K562 (cell line): ENCODE measurements at regions not wholly inside any gene's neighbourhood (a gene's known extent, or its start where the extent isn't known, plus 50 kb on each side); places are given as distances from the start of the nearest gene placed in this dataset.

Experiments used
- ATAC-seq: fragments of 200-7000 bp; cut with Tn5 transposase; 3 replicates; pipeline ENCODE4 v1.9.1; 2020; ENCODE audit warnings: moderate library complexity
- BruUV-seq: library from RNA; stranded (reverse); fragments of 400-500 nt; replicated peaks from 2 replicates; lab custom pipeline; 2021; lab: Mats Ljungman, UMichigan
- CTCF ChIA-PET: fragments of 300-600 bp; formaldehyde crosslinking; extraction: SDS; loops from one replicate; lab custom pipeline; 2021; ENCODE audit warnings: low intra/inter-chr PET ratio; lab: Yijun Ruan, JAX
- POLR2A ChIA-PET: fragments of 300-600, 350-650 bp; sonication (Branson Sonifier 250); formaldehyde crosslinking; extraction: SDS; loops from one replicate; lab custom pipeline; 2021; ENCODE audit warnings: antibody characterized with exemption, inconsistent platforms; lab: Yijun Ruan, JAX
- DNase-seq, 4 experiments: peaks; one replicate each; pipeline versions ENCODE4 v3.0.0 to v3.0.0-alpha.2; 2011 to 2018; ENCODE audit warnings: low spot score in 3 of 4, mixed read lengths in 3 of 4; ENCODE audit errors: extremely low read depth in 1 of 4
- FAIRE-seq: peaks from 2 replicates; lab custom pipeline; 2011; peaks lifted over from hg19 to GRCh38; lab: Jason Lieb, UNC
- H2AFZ ChIP-seq: 2 replicates; pipeline ENCODE4 v1.6.0; 2011; ENCODE audit warnings: low read depth, low read length, control low read depth, inconsistent platforms
- H3K27ac ChIP-seq: fragments of 200-600 bp; 3 replicates; pipeline ENCODE4 v1.8.0; 2011; ENCODE audit warnings: low read depth, mild to moderate bottlenecking, control low read depth, inconsistent platforms, low read length, moderate library complexity, mixed read lengths; ENCODE audit errors: extremely low read depth
- H3K27me3 ChIP-seq, 2 experiments: fragments of 300-600 bp in 1 of 2; 2 replicates in 1 of 2; 3 replicates in 1 of 2; pipeline versions ENCODE4 v1.6.0 to v1.8.0; 2011; ENCODE audit warnings: inconsistent platforms in 2 of 2, low read length in 2 of 2, mild to moderate bottlenecking in 1 of 2, mixed read lengths in 1 of 2, moderate library complexity in 1 of 2; ENCODE audit not compliant: control insufficient read depth in 2 of 2, insufficient read depth in 2 of 2
- H3K36me3 ChIP-seq: fragments of 300-600 bp; 3 replicates; pipeline ENCODE4 v1.8.0; 2011; ENCODE audit warnings: mild to moderate bottlenecking, low read length, inconsistent platforms; ENCODE audit not compliant: control insufficient read depth, insufficient read depth
- H3K4me1 ChIP-seq, 2 experiments: fragments of 200-600 bp in 1 of 2; replicated peaks in 1 of 2; 2 replicates in 1 of 2; 3 replicates in 1 of 2; pipeline versions ENCODE4 v1.5.1 to v1.8.0; 2011; ENCODE audit warnings: inconsistent platforms in 2 of 2, low read length in 2 of 2, mild to moderate bottlenecking in 1 of 2, mixed read lengths in 1 of 2, moderate library complexity in 1 of 2; ENCODE audit not compliant: control insufficient read depth in 2 of 2, insufficient read depth in 2 of 2
- H3K4me2 ChIP-seq: 2 replicates; pipeline ENCODE4 v1.6.1; 2011; ENCODE audit warnings: low read length, control low read depth, inconsistent platforms, mixed read lengths; ENCODE audit not compliant: insufficient read depth
- H3K4me3 ChIP-seq: fragments of 200-600 bp; sonication (generic), shearing (Covaris generic); 2 replicates; pipeline ENCODE4 v1.5.1; 2016; ENCODE audit warnings: control low read depth, inconsistent platforms
- H3K79me2 ChIP-seq: fragments of 200-600 bp; 3 replicates; pipeline ENCODE4 v1.8.0; 2011; ENCODE audit warnings: low read length, inconsistent platforms; ENCODE audit not compliant: control insufficient read depth, insufficient read depth
- H3K9ac ChIP-seq, 2 experiments: 2 replicates each; pipeline versions ENCODE4 v1.6.0 to v1.6.1; 2011; ENCODE audit warnings: low read depth in 2 of 2, low read length in 2 of 2, control low read depth in 1 of 2, inconsistent platforms in 1 of 2, mild to moderate bottlenecking in 1 of 2, mixed read lengths in 1 of 2; ENCODE audit not compliant: insufficient read depth in 1 of 2
- H3K9me1 ChIP-seq: one replicate; pipeline ENCODE4 v1.6.0; 2011; ENCODE audit warnings: inconsistent platforms, mild to moderate bottlenecking, low read length, moderate library complexity; ENCODE audit not compliant: control insufficient read depth, insufficient read depth
- H3K9me3 ChIP-seq: replicated peaks from 2 replicates; pipeline ENCODE4 v1.5.1; 2011; ENCODE audit warnings: low read depth, low read length, inconsistent platforms; ENCODE audit not compliant: control insufficient read depth, insufficient read depth
- H4K20me1 ChIP-seq: replicated peaks from 2 replicates; pipeline ENCODE4 v1.6.1; 2011; ENCODE audit warnings: low read length, inconsistent platforms, mixed read lengths; ENCODE audit not compliant: control insufficient read depth, insufficient read depth
- EZH2 ChIP-seq: IDR thresholded peaks from 2 replicates; pipeline ENCODE4 v1.6.1; 2012; ENCODE audit warnings: low read depth, mild to moderate bottlenecking, inconsistent platforms, low read length, borderline replicate concordance
- POLR2AphosphoS5 ChIP-seq: IDR thresholded peaks from 2 replicates; pipeline ENCODE4 v1.6.1; 2011; ENCODE audit warnings: mild to moderate bottlenecking, low read depth, low read length, moderate library complexity; ENCODE audit not compliant: control insufficient read depth, insufficient read depth
- XRCC3 ChIP-seq: fragments of 450-650 bp; IDR thresholded peaks from 2 replicates; pipeline ENCODE4 v1.6.1; 2017; ENCODE audit warnings: mild to moderate bottlenecking, moderate library complexity
- ZFP30 ChIP-seq: fragments of 250-450 bp; sonication (Bioruptor Pico); IDR thresholded peaks from 2 replicates; pipeline ENCODE4 v1.8.0; 2022; ENCODE audit warnings: moderate library complexity, mild to moderate bottlenecking, inconsistent platforms, borderline replicate concordance
- ZNF764 ChIP-seq: fragments of 250-450 bp; sonication (Bioruptor Pico); IDR thresholded peaks from 2 replicates; pipeline ENCODE4 v1.4.0; 2020; ENCODE audit warnings: low read depth, mild to moderate bottlenecking, moderate library complexity
- WGBS: fragments of 100-300 bp; shearing (Covaris generic); methylation state at CpG from one replicate; pipeline ENCODE4 v1.1.6; 2016; ENCODE audit warnings: low coverage, mixed read lengths; ENCODE audit not compliant: insufficient coverage; ENCODE audit errors: missing lambda C conversion rate; 5-methylcytosine and 5-hydroxymethylcytosine counted together
- in situ Hi-C: fragments of 300-500 bp; cut with MboI; formaldehyde crosslinking; loops from 4 replicates; pipeline ENCODE4 v1.15.0; 2018; ENCODE audit warnings: inconsistent platforms, mixed read lengths
- intact Hi-C: fragments of 100-400 bp; cut with micrococcal nuclease; formaldehyde crosslinking; loops from 2 replicates; pipeline ENCODE4 v1.14.2; 2022
- TF ChIP-seq, protein P1 (sequence below), 2 experiments: fragments of 450-650 bp in 1 of 2; sonication (generic) in 1 of 2; formaldehyde crosslinking in 1 of 2; IDR thresholded peaks; 2 replicates each; pipeline versions ENCODE4 v1.7.1 to v1.9.0; 2016 to 2022; ENCODE audit warnings: inconsistent platforms in 1 of 2, mild to moderate bottlenecking in 1 of 2, missing genetic modification reagents in 1 of 2
- TF ChIP-seq, protein P2 (sequence below): fragments of 250-450 bp; sonication (Bioruptor Pico); IDR thresholded peaks from 2 replicates; pipeline ENCODE4 v1.9.0; 2021; ENCODE audit warnings: mild to moderate bottlenecking, inconsistent platforms

DNA sequence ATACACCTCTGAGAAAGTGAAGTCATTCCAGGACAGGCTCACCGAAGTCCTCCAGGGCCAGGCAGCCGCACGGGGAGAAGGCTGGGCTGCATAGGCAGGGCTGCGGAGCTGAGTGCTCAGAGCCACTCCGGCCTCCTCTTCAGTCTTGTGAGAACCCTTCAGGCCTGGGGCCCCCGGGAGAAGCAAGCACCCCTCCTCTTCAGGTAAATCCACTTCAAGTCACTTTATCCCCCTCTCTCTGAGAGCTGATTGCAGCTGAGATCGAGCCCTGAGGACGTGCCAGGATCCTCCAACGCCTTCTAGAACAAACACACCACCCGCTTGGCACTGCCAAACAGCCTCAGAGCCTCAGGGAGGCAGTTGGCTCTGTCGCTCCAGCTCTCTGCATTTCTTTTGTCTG, 1526.3 kb downstream of the BRD1 start:
- no peaks in the 10 kb centered on the region for H3K9me1 ChIP-seq
- no peak overlapping the region for H3K4me2 ChIP-seq
- no peak overlapping the region for H3K27ac ChIP-seq
- no peaks in the 10 kb centered on the region for H3K9me3 ChIP-seq
- H3K27me3 ChIP-seq, result peaks cover 0 to 5% of the 10 kb centered on the region in 2 experiments; a peak in 1 of 5 replicates
- POLR2A ChIA-PET, result no interaction called here
- BruUV-seq, result no TSS peak
- no peak overlapping the region for H3K4me3 ChIP-seq
- H4K20me1 ChIP-seq, result no peaks in the 10 kb centered on the region
- no peaks in the 10 kb centered on the region for H3K4me1 ChIP-seq
- H3K79me2 ChIP-seq, result no peaks in the 10 kb centered on the region
- FAIRE-seq, result no peak
- intact Hi-C loops (no loop called here), in situ Hi-C loops (no loop called here)
- no peak for DNase-seq
- no peak for ATAC-seq
- CTCF ChIA-PET, result no interaction called here
- no peaks in the 10 kb centered on the region for H3K36me3 ChIP-seq
- H3K9ac ChIP-seq, result no peak overlapping the region
- WGBS, result 0% methylated on average over 7 of the region's 11 CpGs
- H2AFZ ChIP-seq, result no peak overlapping the region
- no peak for TF ChIP-seq ZFP30 (CRISPR knock-in tag)
- TF ChIP-seq, protein P1, sequence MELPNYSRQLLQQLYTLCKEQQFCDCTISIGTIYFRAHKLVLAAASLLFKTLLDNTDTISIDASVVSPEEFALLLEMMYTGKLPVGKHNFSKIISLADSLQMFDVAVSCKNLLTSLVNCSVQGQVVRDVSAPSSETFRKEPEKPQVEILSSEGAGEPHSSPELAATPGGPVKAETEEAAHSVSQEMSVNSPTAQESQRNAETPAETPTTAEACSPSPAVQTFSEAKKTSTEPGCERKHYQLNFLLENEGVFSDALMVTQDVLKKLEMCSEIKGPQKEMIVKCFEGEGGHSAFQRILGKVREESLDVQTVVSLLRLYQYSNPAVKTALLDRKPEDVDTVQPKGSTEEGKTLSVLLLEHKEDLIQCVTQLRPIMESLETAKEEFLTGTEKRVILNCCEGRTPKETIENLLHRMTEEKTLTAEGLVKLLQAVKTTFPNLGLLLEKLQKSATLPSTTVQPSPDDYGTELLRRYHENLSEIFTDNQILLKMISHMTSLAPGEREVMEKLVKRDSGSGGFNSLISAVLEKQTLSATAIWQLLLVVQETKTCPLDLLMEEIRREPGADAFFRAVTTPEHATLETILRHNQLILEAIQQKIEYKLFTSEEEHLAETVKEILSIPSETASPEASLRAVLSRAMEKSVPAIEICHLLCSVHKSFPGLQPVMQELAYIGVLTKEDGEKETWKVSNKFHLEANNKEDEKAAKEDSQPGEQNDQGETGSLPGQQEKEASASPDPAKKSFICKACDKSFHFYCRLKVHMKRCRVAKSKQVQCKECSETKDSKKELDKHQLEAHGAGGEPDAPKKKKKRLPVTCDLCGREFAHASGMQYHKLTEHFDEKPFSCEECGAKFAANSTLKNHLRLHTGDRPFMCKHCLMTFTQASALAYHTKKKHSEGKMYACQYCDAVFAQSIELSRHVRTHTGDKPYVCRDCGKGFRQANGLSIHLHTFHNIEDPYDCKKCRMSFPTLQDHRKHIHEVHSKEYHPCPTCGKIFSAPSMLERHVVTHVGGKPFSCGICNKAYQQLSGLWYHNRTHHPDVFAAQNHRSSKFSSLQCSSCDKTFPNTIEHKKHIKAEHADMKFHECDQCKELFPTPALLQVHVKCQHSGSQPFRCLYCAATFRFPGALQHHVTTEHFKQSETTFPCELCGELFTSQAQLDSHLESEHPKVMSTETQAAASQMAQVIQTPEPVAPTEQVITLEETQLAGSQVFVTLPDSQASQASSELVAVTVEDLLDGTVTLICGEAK (IDR thresholded peaks at IDR 0.05), result no peak
- TF ChIP-seq, protein P1 (CRISPR knock-in tag; IDR thresholded peaks at IDR 0.05), result no peak
- TF ChIP-seq ZNF764, result no peak
- no peak for TF ChIP-seq EZH2
- no peak for TF ChIP-seq POLR2AphosphoS5
- TF ChIP-seq, protein P2, sequence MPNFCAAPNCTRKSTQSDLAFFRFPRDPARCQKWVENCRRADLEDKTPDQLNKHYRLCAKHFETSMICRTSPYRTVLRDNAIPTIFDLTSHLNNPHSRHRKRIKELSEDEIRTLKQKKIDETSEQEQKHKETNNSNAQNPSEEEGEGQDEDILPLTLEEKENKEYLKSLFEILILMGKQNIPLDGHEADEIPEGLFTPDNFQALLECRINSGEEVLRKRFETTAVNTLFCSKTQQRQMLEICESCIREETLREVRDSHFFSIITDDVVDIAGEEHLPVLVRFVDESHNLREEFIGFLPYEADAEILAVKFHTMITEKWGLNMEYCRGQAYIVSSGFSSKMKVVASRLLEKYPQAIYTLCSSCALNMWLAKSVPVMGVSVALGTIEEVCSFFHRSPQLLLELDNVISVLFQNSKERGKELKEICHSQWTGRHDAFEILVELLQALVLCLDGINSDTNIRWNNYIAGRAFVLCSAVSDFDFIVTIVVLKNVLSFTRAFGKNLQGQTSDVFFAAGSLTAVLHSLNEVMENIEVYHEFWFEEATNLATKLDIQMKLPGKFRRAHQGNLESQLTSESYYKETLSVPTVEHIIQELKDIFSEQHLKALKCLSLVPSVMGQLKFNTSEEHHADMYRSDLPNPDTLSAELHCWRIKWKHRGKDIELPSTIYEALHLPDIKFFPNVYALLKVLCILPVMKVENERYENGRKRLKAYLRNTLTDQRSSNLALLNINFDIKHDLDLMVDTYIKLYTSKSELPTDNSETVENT (CRISPR knock-in tag), result no peak
- TF ChIP-seq XRCC3, result no peak
